ENCODE measurements at regions not wholly inside any gene's neighbourhood (a gene's known extent, or its start where the extent isn't known, plus 50 kb on each side); places are given as distances from the start of the nearest gene placed in this dataset.

- Histone ChIP-seq H3K36me3 (no peaks in the 10 kb centered on the region), H3K27ac (no peak overlapping the region), H3K9me3 (no peaks in the 10 kb centered on the region), H3K4me3 (no peak overlapping the region), H3K4me1 (no peaks in the 10 kb centered on the region), H3K27me3 (replicated peaks in 1 of 7) (peaks cover 0 to 41% (median 0%) of the 10 kb centered on the region in 7 donors)
- WGBS, 5 donors, result 66 to 80% (median 71%) methylated on average over 7 of the region's 7 CpGs
- no peak for DNase-seq
- no peak for TF ChIP-seq POLR2A (IDR thresholded peaks at IDR 0.05)
- intact Hi-C loops (cut with DNase I; ENCODE audit: low total_unique reads), result no loop called here
Observed at GRCh38 chr9:121582641-121583040, 68.8 kb upstream of the DAB2IP start.

GRCh38 chr9:121584421-121584820 is 67.0 kb upstream of the DAB2IP start:
- TF ChIP-seq POLR2A (IDR thresholded peaks at IDR 0.05) (no peak), POLR2AphosphoS5 (IDR thresholded peaks at IDR 0.05) (no peak), CTCF (IDR thresholded peaks at IDR 0.05 in 8 of 11, conservative IDR thresholded peaks at IDR 0.05 in 3 of 11) (no peak)
- H3K4me1 ChIP-seq, result no peaks in the 10 kb centered on the region
- peaks cover 0 to 57% (median 0%) of the 10 kb centered on the region in 7 donors for H3K27me3 ChIP-seq (replicated peaks in 1 of 7)
- 88 to 93% (median 90%) methylated on average over 4 of the region's 4 CpGs for WGBS, 5 donors
- intact Hi-C loops (cut with DNase I; ENCODE audit: low total_unique reads), result no loop called here
- no peak for DNase-seq
- H3K4me3 ChIP-seq, result no peak overlapping the region
- no peak overlapping the region for H3K27ac ChIP-seq
- H3K9me3 ChIP-seq, result no peaks in the 10 kb centered on the region
- H3K36me3 ChIP-seq, result no peaks in the 10 kb centered on the region

- 67 to 80% (median 76%) methylated on average over 4 of the region's 4 CpGs for WGBS, 5 donors
Observed at GRCh38 chr9:121587863-121588262, 63.6 kb upstream of the DAB2IP start.

GRCh38 chr9:121589986-121590385 is 61.4 kb upstream of the DAB2IP start:
- Histone ChIP-seq H3K36me3 (no peaks in the 10 kb centered on the region), H3K9me3 (no peaks in the 10 kb centered on the region), H3K4me1 (no peaks in the 10 kb centered on the region), H3K27ac (no peak overlapping the region), H3K4me3 (no peak overlapping the region), H3K27me3 (replicated peaks in 1 of 7) (peaks cover 0 to 36% (median 0%) of the 10 kb centered on the region in 7 donors)
- intact Hi-C loops (cut with DNase I; ENCODE audit: low total_unique reads), result no loop called here
- WGBS, 5 donors, result 93 to 95% (median 94%) methylated on average over 5 of the region's 5 CpGs
- TF ChIP-seq POLR2A (IDR thresholded peaks at IDR 0.05) (no peak), POLR2AphosphoS5 (IDR thresholded peaks at IDR 0.05) (no peak), CTCF (IDR thresholded peaks at IDR 0.05 in 8 of 11, conservative IDR thresholded peaks at IDR 0.05 in 3 of 11) (no peak)
- DNase-seq, result no peak

More at GRCh38 chr9:121587863-121588262, 63.6 kb upstream of the DAB2IP start:
- no peak for TF ChIP-seq CTCF (IDR thresholded peaks at IDR 0.05 in 8 of 11, conservative IDR thresholded peaks at IDR 0.05 in 3 of 11)
- TF ChIP-seq POLR2AphosphoS5 (IDR thresholded peaks at IDR 0.05), result no peak
- TF ChIP-seq POLR2A (IDR thresholded peaks at IDR 0.05), result no peak
- Histone ChIP-seq H3K27ac (no peak overlapping the region), H3K9me3 (no peaks in the 10 kb centered on the region), H3K36me3 (no peaks in the 10 kb centered on the region), H3K4me1 (no peaks in the 10 kb centered on the region), H3K4me3 (no peak overlapping the region), H3K27me3 (replicated peaks in 1 of 7) (peaks cover 0 to 40% (median 0%) of the 10 kb centered on the region in 7 donors)
- intact Hi-C loops (cut with DNase I; ENCODE audit: low total_unique reads), result no loop called here
- DNase-seq, result no peak

GRCh38 chr9:121592265-121592664 is 59.2 kb upstream of the DAB2IP start:
- H3K4me1 ChIP-seq, result no peaks in the 10 kb centered on the region
- no peak for DNase-seq
- no peak overlapping the region for H3K4me3 ChIP-seq
- peaks cover 0 to 47% (median 0%) of the 10 kb centered on the region in 7 donors for H3K27me3 ChIP-seq (replicated peaks in 1 of 7)
- no peaks in the 10 kb centered on the region for H3K36me3 ChIP-seq
- no peak overlapping the region for H3K27ac ChIP-seq
- 70 to 85% (median 78%) methylated on average over 2 of the region's 2 CpGs for WGBS, 5 donors
- TF ChIP-seq POLR2A (IDR thresholded peaks at IDR 0.05) (no peak), CTCF (IDR thresholded peaks at IDR 0.05 in 8 of 11, conservative IDR thresholded peaks at IDR 0.05 in 3 of 11) (no peak), POLR2AphosphoS5 (IDR thresholded peaks at IDR 0.05) (no peak)
- peaks cover 0 to 7% (median 5%) of the 10 kb centered on the region in 8 donors for H3K9me3 ChIP-seq
- intact Hi-C loops (cut with DNase I; ENCODE audit: low total_unique reads), result no loop called here
